ENCODE measurements at regions not wholly inside any gene's neighbourhood (a gene's known extent, or its start where the extent isn't known, plus 50 kb on each side); places are given as distances from the start of the nearest gene placed in this dataset.

- no peak for DNase-seq
- Histone ChIP-seq H3K27ac (no peak overlapping the region), H3K9me3 (no peaks in the 10 kb centered on the region), H3K36me3 (no peaks in the 10 kb centered on the region), H3K27me3 (peaks cover 0 to 4% (median 0%) of the 10 kb centered on the region in 4 donors), H3K4me1 (no peaks in the 10 kb centered on the region), H3K4me3 (no peak overlapping the region)
- FAIRE-seq: no peak
- WGBS, 2 donors: 59 to 84% methylated on average over 1 of the region's 1 CpG
- intact Hi-C loops (cut with DNase I): no loop called here
- no peak for ATAC-seq
- TF ChIP-seq CTCF (IDR thresholded peaks at IDR 0.05): no peak
These were observed 1535.3 kb upstream of the PCDH10 start for GRCh38 chr4:131613824-131614216.

GRCh38 chr4:131632877-131633276 lies 1516.2 kb upstream of the PCDH10 start:
- no peak for TF ChIP-seq CTCF (IDR thresholded peaks at IDR 0.05)
- H3K4me1 ChIP-seq: no peaks in the 10 kb centered on the region
- H3K9me3 ChIP-seq: no peaks in the 10 kb centered on the region
- FAIRE-seq: no peak
- H3K27ac ChIP-seq: no peak overlapping the region
- no peaks in the 10 kb centered on the region for H3K36me3 ChIP-seq
- no peak overlapping the region for H3K4me3 ChIP-seq
- intact Hi-C loops (cut with DNase I): no loop called here
- DNase-seq: no peak
- H3K27me3 ChIP-seq: no peaks in the 10 kb centered on the region
- ATAC-seq: no peak

GRCh38 chr4:131635191-131635590 lies 1513.9 kb upstream of the PCDH10 start:
- Histone ChIP-seq H3K9me3 (no peaks in the 10 kb centered on the region), H3K4me1 (no peaks in the 10 kb centered on the region), H3K27me3 (no peaks in the 10 kb centered on the region), H3K4me3 (no peak overlapping the region), H3K36me3 (no peaks in the 10 kb centered on the region), H3K27ac (no peak overlapping the region)
- intact Hi-C loops (cut with DNase I): no loop called here
- no peak for ATAC-seq
- no peak for FAIRE-seq
- TF ChIP-seq CTCF (IDR thresholded peaks at IDR 0.05): no peak
- no peak for DNase-seq

- no peak for DNase-seq
- no peak for ATAC-seq
- no peaks in the 10 kb centered on the region for H3K36me3 ChIP-seq
- no peaks in the 10 kb centered on the region for H3K27me3 ChIP-seq
- no peaks in the 10 kb centered on the region for H3K9me3 ChIP-seq
- 51 to 59% methylated on average over 2 of the region's 2 CpGs for WGBS, 2 donors
- TF ChIP-seq CTCF (IDR thresholded peaks at IDR 0.05): no peak
- H3K4me3 ChIP-seq: no peak overlapping the region
- intact Hi-C loops (cut with DNase I): no loop called here
- no peak overlapping the region for H3K27ac ChIP-seq
- no peaks in the 10 kb centered on the region for H3K4me1 ChIP-seq
- no peak for FAIRE-seq
These were observed 1510.3 kb upstream of the PCDH10 start for GRCh38 chr4:131638781-131639180.

- no peak for DNase-seq
- no peak for FAIRE-seq
- H3K27me3 ChIP-seq: no peaks in the 10 kb centered on the region
- H3K27ac ChIP-seq: no peak overlapping the region
- no peak for TF ChIP-seq CTCF (IDR thresholded peaks at IDR 0.05)
- H3K4me3 ChIP-seq: no peak overlapping the region
- ATAC-seq: peak in 3 of 4 donors; percentile 38 to 67 (median 59)
- 18 to 26% methylated on average over 1 of the region's 1 CpG for WGBS, 2 donors
- intact Hi-C loops (cut with DNase I): no loop called here
- no peaks in the 10 kb centered on the region for H3K36me3 ChIP-seq
- peaks cover 0 to 3% (median 0%) of the 10 kb centered on the region in 3 donors for H3K4me1 ChIP-seq
- no peaks in the 10 kb centered on the region for H3K9me3 ChIP-seq
These were observed 1504.5 kb upstream of the PCDH10 start for GRCh38 chr4:131644619-131645018.

Measured in pancreas (tissue), 10 donors.